Neural cell (in vitro differentiated cells): ENCODE measurements at regions not wholly inside any gene's neighbourhood (a gene's known extent, or its start where the extent isn't known, plus 50 kb on each side); places are given as distances from the start of the nearest gene placed in this dataset.

Experiments used
- H2AFZ ChIP-seq: fragments of 200-600, 300-800 bp; sonication (generic), shearing (Covaris generic); 2 replicates; pipeline ENCODE4 v1.6.0; 2014; ENCODE audit warnings: low read depth, mild to moderate bottlenecking, antibody characterized with exemption, low read length, moderate library complexity
- H3F3A ChIP-seq: fragments of 200-600 bp; shearing (Covaris generic); 2 replicates; pipeline ENCODE4 v1.6.1; 2016; ENCODE audit warnings: mild to moderate bottlenecking, moderate library complexity, mixed read lengths, antibody characterized with exemption, low read length; ENCODE audit not compliant: insufficient read depth, poor library complexity, severe bottlenecking
- H3K27ac ChIP-seq: fragments of 200-600, 300-800 bp; sonication (generic), shearing (Covaris generic); 2 replicates; pipeline ENCODE4 v1.5.1; 2014; ENCODE audit warnings: mild to moderate bottlenecking, low read length, moderate library complexity
- H3K27me3 ChIP-seq: fragments of 300-800, 200-600 bp; sonication (generic), shearing (Covaris generic); 2 replicates; pipeline ENCODE4 v1.6.0; 2014; ENCODE audit warnings: mild to moderate bottlenecking, low read depth, low read length, moderate library complexity; ENCODE audit not compliant: insufficient read depth
- H3K36me3 ChIP-seq: fragments of 300-800, 200-600 bp; sonication (generic), shearing (Covaris generic); 2 replicates; pipeline ENCODE4 v1.5.1; 2014; ENCODE audit warnings: mild to moderate bottlenecking, antibody characterized with exemption, low read length, moderate library complexity; ENCODE audit not compliant: insufficient read depth
- H3K4me2 ChIP-seq: fragments of 300-800, 200-600 bp; sonication (generic), shearing (Covaris generic); 2 replicates; pipeline ENCODE4 v1.6.0; 2014; ENCODE audit warnings: mild to moderate bottlenecking, low read length
- H3K4me3 ChIP-seq: fragments of 300-800, 200-600 bp; sonication (generic), shearing (Covaris generic); 2 replicates; pipeline ENCODE4 v1.5.1; 2014; ENCODE audit warnings: mild to moderate bottlenecking, low read length, moderate library complexity
- H3K79me2 ChIP-seq: fragments of 200-600 bp; shearing (Covaris generic); replicated peaks from 2 replicates; pipeline ENCODE4 v1.6.0; 2014; ENCODE audit warnings: mild to moderate bottlenecking, low read length, moderate library complexity; ENCODE audit not compliant: insufficient read depth
- H3K9ac ChIP-seq: fragments of 300-800, 200-600 bp; sonication (generic), shearing (Covaris generic); 2 replicates; pipeline ENCODE4 v1.6.1; 2016; ENCODE audit warnings: mild to moderate bottlenecking, low read length, mixed read lengths
- H3K9me2 ChIP-seq: fragments of 200-600 bp; shearing (Covaris generic); 2 replicates; pipeline ENCODE4 v1.6.1; 2016; ENCODE audit warnings: mild to moderate bottlenecking, low read length, mixed read lengths; ENCODE audit not compliant: insufficient read depth
- H3K9me3 ChIP-seq: fragments of 200-600, 300-800 bp; sonication (generic), shearing (Covaris generic); 2 replicates; pipeline ENCODE4 v1.6.1; 2016; ENCODE audit warnings: mild to moderate bottlenecking, mixed run types, low read length, moderate library complexity, mixed read lengths
- H4K20me1 ChIP-seq: fragments of 200-600 bp; shearing (Covaris generic); 2 replicates; pipeline ENCODE4 v1.6.1; 2016; ENCODE audit warnings: mild to moderate bottlenecking, mixed run types; ENCODE audit not compliant: insufficient read depth
- EP300 ChIP-seq: fragments of 450-650 bp; conservative IDR thresholded peaks from 2 replicates; pipeline ENCODE4 v1.6.1; 2014; ENCODE audit warnings: antibody characterized with exemption, mild to moderate bottlenecking, moderate library complexity; ENCODE audit not compliant: poor library complexity, severe bottlenecking
- EZH2 ChIP-seq: fragments of 200-600, 300-800 bp; shearing (Covaris generic), sonication (generic); IDR thresholded peaks from 2 replicates; pipeline ENCODE4 v1.6.1; 2014; ENCODE audit warnings: antibody characterized with exemption, low read length, borderline replicate concordance, mild to moderate bottlenecking; ENCODE audit not compliant: insufficient read depth, poor library complexity, severe bottlenecking
- MXI1 ChIP-seq: fragments of 450-650 bp; conservative IDR thresholded peaks from 2 replicates; pipeline ENCODE4 v1.6.1; 2014; ENCODE audit warnings: antibody characterized with exemption, mild to moderate bottlenecking; ENCODE audit not compliant: poor library complexity, severe bottlenecking
- POLR2AphosphoS5 ChIP-seq: IDR thresholded peaks from 2 replicates; pipeline ENCODE4 v1.6.1; 2012
- RAD21 ChIP-seq: fragments of 450-650 bp; conservative IDR thresholded peaks from 2 replicates; pipeline ENCODE4 v1.6.1; 2014; ENCODE audit warnings: antibody characterized with exemption, mild to moderate bottlenecking, moderate library complexity
- SMC3 ChIP-seq: fragments of 450-650 bp; conservative IDR thresholded peaks from 2 replicates; pipeline ENCODE4 v1.6.1; 2014; ENCODE audit warnings: antibody characterized with exemption, mild to moderate bottlenecking, moderate library complexity; ENCODE audit not compliant: poor library complexity
- TAF1 ChIP-seq: IDR thresholded peaks from 2 replicates; pipeline ENCODE4 v1.6.1; 2012; ENCODE audit warnings: low read depth
- TF ChIP-seq, protein P1 (sequence below): fragments of 450-650 bp; IDR thresholded peaks from 2 replicates; pipeline ENCODE4 v1.5.1; 2014; ENCODE audit warnings: antibody characterized with exemption, mild to moderate bottlenecking, moderate library complexity; ENCODE audit not compliant: poor library complexity, severe bottlenecking
- TF ChIP-seq, protein P2 (sequence below): IDR thresholded peaks from 2 replicates; pipeline ENCODE4 v1.6.1; 2012; ENCODE audit warnings: borderline replicate concordance

- no peak overlapping the region for H2AFZ ChIP-seq
- H3K4me3 ChIP-seq: no peak overlapping the region
- H3K79me2 ChIP-seq: no peaks in the 10 kb centered on the region
- TF ChIP-seq EZH2: no peak
- TF ChIP-seq RAD21: no peak
- TF ChIP-seq POLR2AphosphoS5: no peak
- TF ChIP-seq SMC3: no peak
- TF ChIP-seq, protein P1, sequence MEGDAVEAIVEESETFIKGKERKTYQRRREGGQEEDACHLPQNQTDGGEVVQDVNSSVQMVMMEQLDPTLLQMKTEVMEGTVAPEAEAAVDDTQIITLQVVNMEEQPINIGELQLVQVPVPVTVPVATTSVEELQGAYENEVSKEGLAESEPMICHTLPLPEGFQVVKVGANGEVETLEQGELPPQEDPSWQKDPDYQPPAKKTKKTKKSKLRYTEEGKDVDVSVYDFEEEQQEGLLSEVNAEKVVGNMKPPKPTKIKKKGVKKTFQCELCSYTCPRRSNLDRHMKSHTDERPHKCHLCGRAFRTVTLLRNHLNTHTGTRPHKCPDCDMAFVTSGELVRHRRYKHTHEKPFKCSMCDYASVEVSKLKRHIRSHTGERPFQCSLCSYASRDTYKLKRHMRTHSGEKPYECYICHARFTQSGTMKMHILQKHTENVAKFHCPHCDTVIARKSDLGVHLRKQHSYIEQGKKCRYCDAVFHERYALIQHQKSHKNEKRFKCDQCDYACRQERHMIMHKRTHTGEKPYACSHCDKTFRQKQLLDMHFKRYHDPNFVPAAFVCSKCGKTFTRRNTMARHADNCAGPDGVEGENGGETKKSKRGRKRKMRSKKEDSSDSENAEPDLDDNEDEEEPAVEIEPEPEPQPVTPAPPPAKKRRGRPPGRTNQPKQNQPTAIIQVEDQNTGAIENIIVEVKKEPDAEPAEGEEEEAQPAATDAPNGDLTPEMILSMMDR: no peak
- TF ChIP-seq MXI1: no peak
- no peak for TF ChIP-seq TAF1
- no peak for TF ChIP-seq EP300
- TF ChIP-seq, protein P2, sequence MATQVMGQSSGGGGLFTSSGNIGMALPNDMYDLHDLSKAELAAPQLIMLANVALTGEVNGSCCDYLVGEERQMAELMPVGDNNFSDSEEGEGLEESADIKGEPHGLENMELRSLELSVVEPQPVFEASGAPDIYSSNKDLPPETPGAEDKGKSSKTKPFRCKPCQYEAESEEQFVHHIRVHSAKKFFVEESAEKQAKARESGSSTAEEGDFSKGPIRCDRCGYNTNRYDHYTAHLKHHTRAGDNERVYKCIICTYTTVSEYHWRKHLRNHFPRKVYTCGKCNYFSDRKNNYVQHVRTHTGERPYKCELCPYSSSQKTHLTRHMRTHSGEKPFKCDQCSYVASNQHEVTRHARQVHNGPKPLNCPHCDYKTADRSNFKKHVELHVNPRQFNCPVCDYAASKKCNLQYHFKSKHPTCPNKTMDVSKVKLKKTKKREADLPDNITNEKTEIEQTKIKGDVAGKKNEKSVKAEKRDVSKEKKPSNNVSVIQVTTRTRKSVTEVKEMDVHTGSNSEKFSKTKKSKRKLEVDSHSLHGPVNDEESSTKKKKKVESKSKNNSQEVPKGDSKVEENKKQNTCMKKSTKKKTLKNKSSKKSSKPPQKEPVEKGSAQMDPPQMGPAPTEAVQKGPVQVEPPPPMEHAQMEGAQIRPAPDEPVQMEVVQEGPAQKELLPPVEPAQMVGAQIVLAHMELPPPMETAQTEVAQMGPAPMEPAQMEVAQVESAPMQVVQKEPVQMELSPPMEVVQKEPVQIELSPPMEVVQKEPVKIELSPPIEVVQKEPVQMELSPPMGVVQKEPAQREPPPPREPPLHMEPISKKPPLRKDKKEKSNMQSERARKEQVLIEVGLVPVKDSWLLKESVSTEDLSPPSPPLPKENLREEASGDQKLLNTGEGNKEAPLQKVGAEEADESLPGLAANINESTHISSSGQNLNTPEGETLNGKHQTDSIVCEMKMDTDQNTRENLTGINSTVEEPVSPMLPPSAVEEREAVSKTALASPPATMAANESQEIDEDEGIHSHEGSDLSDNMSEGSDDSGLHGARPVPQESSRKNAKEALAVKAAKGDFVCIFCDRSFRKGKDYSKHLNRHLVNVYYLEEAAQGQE: no peak
- no peak overlapping the region for H3K9ac ChIP-seq
- H4K20me1 ChIP-seq: no peaks in the 10 kb centered on the region
- no peaks in the 10 kb centered on the region for H3F3A ChIP-seq
- H3K9me3 ChIP-seq: no peaks in the 10 kb centered on the region
- no peaks in the 10 kb centered on the region for H3K36me3 ChIP-seq
- no peaks in the 10 kb centered on the region for H3K27me3 ChIP-seq
- no peak overlapping the region for H3K4me2 ChIP-seq
- no peaks in the 10 kb centered on the region for H3K9me2 ChIP-seq
- H3K27ac ChIP-seq: no peak overlapping the region
Measured at GRCh38 chr1:218669431-218669830, 324.3 kb downstream of the TGFB2 start.

DNA sequence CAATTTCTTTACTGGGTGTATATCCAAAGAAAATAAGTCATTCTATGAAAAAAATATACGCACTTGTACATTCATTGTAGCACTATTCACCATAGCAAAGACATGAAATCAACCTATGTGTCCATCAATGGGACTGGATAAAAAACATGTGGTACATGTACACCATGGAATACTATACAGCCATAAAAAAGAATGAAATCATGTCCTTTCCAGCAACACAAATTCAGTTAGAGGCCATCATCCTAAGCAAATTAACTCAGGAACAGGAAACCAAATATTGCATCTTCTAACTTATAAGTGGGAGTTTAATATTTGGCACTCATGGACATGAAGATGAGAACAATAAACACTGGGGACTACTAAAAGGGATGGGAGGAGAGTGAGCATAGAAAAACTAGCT is 325.7 kb downstream of the TGFB2 start:
- TF ChIP-seq TAF1: no peak
- TF ChIP-seq, protein P2: no peak
- Histone ChIP-seq H3F3A (no peaks in the 10 kb centered on the region), H3K9me3 (no peaks in the 10 kb centered on the region), H3K79me2 (no peaks in the 10 kb centered on the region), H2AFZ (no peak overlapping the region), H3K9me2 (no peaks in the 10 kb centered on the region), H3K27ac (no peak overlapping the region), H4K20me1 (no peaks in the 10 kb centered on the region), H3K4me3 (no peak overlapping the region), H3K36me3 (no peaks in the 10 kb centered on the region), H3K9ac (no peak overlapping the region), H3K4me2 (no peak overlapping the region), H3K27me3 (no peaks in the 10 kb centered on the region)
